Dermis blood vessel endothelial cell (primary cell): ENCODE measurements at regions not wholly inside any gene's neighbourhood (a gene's known extent, or its start where the extent isn't known, plus 50 kb on each side); places are given as distances from the start of the nearest gene placed in this dataset.
"Not testable (repeated sequence)": the region's sequence is repeated elsewhere in the genome, so short reads cannot be mapped to it uniquely, and the experiment has no call there.

ENCODE experiments used
- DNase-seq: peaks from one replicate; pipeline ENCODE4 v3.0.0; 2010

GRCh38 chr2:82259551-82259950 lies 1955.0 kb upstream of the LRRTM1 start:
- DNase-seq, result no peak

GRCh38 chr2:82257796-82258555 lies 1953.4 kb upstream of the LRRTM1 start:
- DNase-seq, result no peak

GRCh38 chr2:82256983-82257632 lies 1952.6 kb upstream of the LRRTM1 start:
- no peak for DNase-seq

- DNase-seq, result no peak
Measured at GRCh38 chr2:82256288-82256687, 1951.7 kb upstream of the LRRTM1 start.

- no peak for DNase-seq
Measured at GRCh38 chr2:82254728-82255127, 1950.2 kb upstream of the LRRTM1 start.

GRCh38 chr2:82246220-82246775 lies 1941.7 kb upstream of the LRRTM1 start:
- DNase-seq, result no peak

- DNase-seq, result no peak
Measured at GRCh38 chr2:82239176-82239575, 1934.6 kb upstream of the LRRTM1 start.

- DNase-seq, result no peak
Measured at GRCh38 chr2:82237994-82238662, 1933.6 kb upstream of the LRRTM1 start.

- DNase-seq, result no peak
Measured at GRCh38 chr2:82234283-82234874, 1929.8 kb upstream of the LRRTM1 start.

GRCh38 chr2:82233806-82234205 lies 1929.3 kb upstream of the LRRTM1 start:
- DNase-seq, result no peak

- DNase-seq, result no peak
Measured at GRCh38 chr2:82230406-82230805, 1925.9 kb upstream of the LRRTM1 start.

GRCh38 chr2:82226441-82226840 lies 1921.9 kb upstream of the LRRTM1 start:
- no peak for DNase-seq

GRCh38 chr2:82224301-82224940 lies 1919.9 kb upstream of the LRRTM1 start:
- DNase-seq, result no peak

GRCh38 chr2:82215212-82215611 lies 1910.7 kb upstream of the LRRTM1 start:
- DNase-seq, result no peak

GRCh38 chr2:82199493-82199852 lies 1894.9 kb upstream of the LRRTM1 start:
- DNase-seq, result no peak

- no peak for DNase-seq
Measured at GRCh38 chr2:82198809-82199492, 1894.4 kb upstream of the LRRTM1 start.

GRCh38 chr2:82182270-82182669 lies 1877.7 kb upstream of the LRRTM1 start:
- DNase-seq, result no peak

- not testable (repeated sequence) for DNase-seq
Measured at GRCh38 chr2:82175210-82175609, 1870.7 kb upstream of the LRRTM1 start.

GRCh38 chr2:82172483-82172882 lies 1867.9 kb upstream of the LRRTM1 start:
- no peak for DNase-seq

GRCh38 chr2:82169379-82169778 lies 1864.8 kb upstream of the LRRTM1 start:
- no peak for DNase-seq

GRCh38 chr2:82165377-82165776 lies 1860.8 kb upstream of the LRRTM1 start:
- DNase-seq, result no peak

- no peak for DNase-seq
Measured at GRCh38 chr2:82158150-82158549, 1853.6 kb upstream of the LRRTM1 start.
